Panc1 (cell line): ENCODE measurements at regions not wholly inside any gene's neighbourhood (a gene's known extent, or its start where the extent isn't known, plus 50 kb on each side); places are given as distances from the start of the nearest gene placed in this dataset.

Experiments
- POLR2AphosphoS5 ChIP-seq: IDR thresholded peaks from 2 replicates; pipeline ENCODE4 v1.6.1; 2012; ENCODE audit warnings: mild to moderate bottlenecking, low read depth, low read length, moderate library complexity
- SIN3A ChIP-seq: IDR thresholded peaks from 2 replicates; pipeline ENCODE4 v1.6.1; 2012; ENCODE audit warnings: low read depth, mild to moderate bottlenecking, low read length, moderate library complexity, borderline replicate concordance; ENCODE audit not compliant: insufficient read depth
- TF ChIP-seq, protein P1 (sequence below): fragments of 450-650 bp; IDR thresholded peaks from 2 replicates; pipeline ENCODE4 v1.5.1; 2017; ENCODE audit warnings: mild to moderate bottlenecking
- TF ChIP-seq, protein P2 (sequence below), 2 experiments: IDR thresholded peaks; 2 replicates each; pipeline ENCODE4 v1.6.1; 2011 to 2012; ENCODE audit warnings: low read depth in 2 of 2, control low read depth in 1 of 2, low read length in 1 of 2, mild to moderate bottlenecking in 1 of 2, moderate library complexity in 1 of 2; ENCODE audit not compliant: insufficient read depth in 1 of 2

DNA sequence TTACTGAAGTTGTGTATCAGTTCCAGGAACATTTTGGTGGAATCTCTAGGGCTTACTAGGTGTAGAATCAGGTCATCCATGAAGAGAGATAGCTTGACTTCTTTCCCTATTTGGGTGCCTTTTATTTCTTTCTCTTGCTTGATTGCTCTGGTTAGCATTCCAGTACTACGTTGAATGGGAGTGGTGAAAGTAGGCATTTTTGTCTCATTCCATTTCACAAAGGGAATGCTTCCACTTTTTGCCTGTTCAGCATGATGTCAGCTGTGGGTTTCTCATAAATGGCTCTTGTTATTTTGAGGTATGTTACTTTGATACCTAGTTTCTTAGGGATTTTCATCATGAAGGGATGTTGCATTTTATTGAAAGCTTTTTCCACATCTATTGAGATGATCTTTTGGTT is 195.3 kb downstream of the MOXD1 start:
- TF ChIP-seq, protein P1, sequence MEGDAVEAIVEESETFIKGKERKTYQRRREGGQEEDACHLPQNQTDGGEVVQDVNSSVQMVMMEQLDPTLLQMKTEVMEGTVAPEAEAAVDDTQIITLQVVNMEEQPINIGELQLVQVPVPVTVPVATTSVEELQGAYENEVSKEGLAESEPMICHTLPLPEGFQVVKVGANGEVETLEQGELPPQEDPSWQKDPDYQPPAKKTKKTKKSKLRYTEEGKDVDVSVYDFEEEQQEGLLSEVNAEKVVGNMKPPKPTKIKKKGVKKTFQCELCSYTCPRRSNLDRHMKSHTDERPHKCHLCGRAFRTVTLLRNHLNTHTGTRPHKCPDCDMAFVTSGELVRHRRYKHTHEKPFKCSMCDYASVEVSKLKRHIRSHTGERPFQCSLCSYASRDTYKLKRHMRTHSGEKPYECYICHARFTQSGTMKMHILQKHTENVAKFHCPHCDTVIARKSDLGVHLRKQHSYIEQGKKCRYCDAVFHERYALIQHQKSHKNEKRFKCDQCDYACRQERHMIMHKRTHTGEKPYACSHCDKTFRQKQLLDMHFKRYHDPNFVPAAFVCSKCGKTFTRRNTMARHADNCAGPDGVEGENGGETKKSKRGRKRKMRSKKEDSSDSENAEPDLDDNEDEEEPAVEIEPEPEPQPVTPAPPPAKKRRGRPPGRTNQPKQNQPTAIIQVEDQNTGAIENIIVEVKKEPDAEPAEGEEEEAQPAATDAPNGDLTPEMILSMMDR = no peak
- TF ChIP-seq, protein P2, sequence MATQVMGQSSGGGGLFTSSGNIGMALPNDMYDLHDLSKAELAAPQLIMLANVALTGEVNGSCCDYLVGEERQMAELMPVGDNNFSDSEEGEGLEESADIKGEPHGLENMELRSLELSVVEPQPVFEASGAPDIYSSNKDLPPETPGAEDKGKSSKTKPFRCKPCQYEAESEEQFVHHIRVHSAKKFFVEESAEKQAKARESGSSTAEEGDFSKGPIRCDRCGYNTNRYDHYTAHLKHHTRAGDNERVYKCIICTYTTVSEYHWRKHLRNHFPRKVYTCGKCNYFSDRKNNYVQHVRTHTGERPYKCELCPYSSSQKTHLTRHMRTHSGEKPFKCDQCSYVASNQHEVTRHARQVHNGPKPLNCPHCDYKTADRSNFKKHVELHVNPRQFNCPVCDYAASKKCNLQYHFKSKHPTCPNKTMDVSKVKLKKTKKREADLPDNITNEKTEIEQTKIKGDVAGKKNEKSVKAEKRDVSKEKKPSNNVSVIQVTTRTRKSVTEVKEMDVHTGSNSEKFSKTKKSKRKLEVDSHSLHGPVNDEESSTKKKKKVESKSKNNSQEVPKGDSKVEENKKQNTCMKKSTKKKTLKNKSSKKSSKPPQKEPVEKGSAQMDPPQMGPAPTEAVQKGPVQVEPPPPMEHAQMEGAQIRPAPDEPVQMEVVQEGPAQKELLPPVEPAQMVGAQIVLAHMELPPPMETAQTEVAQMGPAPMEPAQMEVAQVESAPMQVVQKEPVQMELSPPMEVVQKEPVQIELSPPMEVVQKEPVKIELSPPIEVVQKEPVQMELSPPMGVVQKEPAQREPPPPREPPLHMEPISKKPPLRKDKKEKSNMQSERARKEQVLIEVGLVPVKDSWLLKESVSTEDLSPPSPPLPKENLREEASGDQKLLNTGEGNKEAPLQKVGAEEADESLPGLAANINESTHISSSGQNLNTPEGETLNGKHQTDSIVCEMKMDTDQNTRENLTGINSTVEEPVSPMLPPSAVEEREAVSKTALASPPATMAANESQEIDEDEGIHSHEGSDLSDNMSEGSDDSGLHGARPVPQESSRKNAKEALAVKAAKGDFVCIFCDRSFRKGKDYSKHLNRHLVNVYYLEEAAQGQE (IDR thresholded peaks at IDR 0.05; ENCODE audit: insufficient read depth in 1 of 2, low read depth in 2 of 2, low read length in 1 of 2) = no peak
- TF ChIP-seq POLR2AphosphoS5 (no peak), SIN3A (no peak)
